ENCODE measurements at regions not wholly inside any gene's neighbourhood (a gene's known extent, or its start where the extent isn't known, plus 50 kb on each side); places are given as distances from the start of the nearest gene placed in this dataset.

GRCh38 chr1:70809069-70809468 is 238.5 kb downstream of the PTGER3 start:
- no peak for TF ChIP-seq CTCF (IDR thresholded peaks at IDR 0.05; ENCODE audit: borderline replicate concordance, insufficient read depth, low read depth, low read length)
- no peak overlapping the region for H3K4me3 ChIP-seq (ENCODE audit: low read depth, low read length)

- no peak overlapping the region for H3K4me3 ChIP-seq (ENCODE audit: low read depth, low read length)
- no peak for TF ChIP-seq CTCF (IDR thresholded peaks at IDR 0.05; ENCODE audit: borderline replicate concordance, insufficient read depth, low read depth, low read length)
These were observed 235.8 kb downstream of the PTGER3 start for GRCh38 chr1:70811815-70812214.

GRCh38 chr1:70812442-70813109 is 235.0 kb downstream of the PTGER3 start:
- no peak for TF ChIP-seq CTCF (IDR thresholded peaks at IDR 0.05; ENCODE audit: borderline replicate concordance, insufficient read depth, low read depth, low read length)
- H3K4me3 ChIP-seq (ENCODE audit: low read depth, low read length) = no peak overlapping the region

GRCh38 chr1:70818401-70818800 is 229.2 kb downstream of the PTGER3 start:
- H3K4me3 ChIP-seq (ENCODE audit: low read depth, low read length) = no peak overlapping the region
- no peak for TF ChIP-seq CTCF (IDR thresholded peaks at IDR 0.05; ENCODE audit: borderline replicate concordance, insufficient read depth, low read depth, low read length)

GRCh38 chr1:70819231-70819630 is 228.4 kb downstream of the PTGER3 start:
- TF ChIP-seq CTCF (IDR thresholded peaks at IDR 0.05; ENCODE audit: borderline replicate concordance, insufficient read depth, low read depth, low read length) = no peak
- no peak overlapping the region for H3K4me3 ChIP-seq (ENCODE audit: low read depth, low read length)

GRCh38 chr1:70819785-70820184 is 227.8 kb downstream of the PTGER3 start:
- TF ChIP-seq CTCF (IDR thresholded peaks at IDR 0.05; ENCODE audit: borderline replicate concordance, insufficient read depth, low read depth, low read length) = no peak
- H3K4me3 ChIP-seq (ENCODE audit: low read depth, low read length) = no peak overlapping the region

GRCh38 chr1:70820396-70820795 is 227.2 kb downstream of the PTGER3 start:
- no peak overlapping the region for H3K4me3 ChIP-seq (ENCODE audit: low read depth, low read length)
- TF ChIP-seq CTCF (IDR thresholded peaks at IDR 0.05; ENCODE audit: borderline replicate concordance, insufficient read depth, low read depth, low read length) = no peak

Data from GM12875 (cell line).